K562 (cell line): ENCODE measurements at regions not wholly inside any gene's neighbourhood (a gene's known extent, or its start where the extent isn't known, plus 50 kb on each side); places are given as distances from the start of the nearest gene placed in this dataset.

ENCODE experiments used
- ATAC-seq: fragments of 200-7000 bp; cut with Tn5 transposase; 3 replicates; pipeline ENCODE4 v1.9.1; 2020; ENCODE audit warnings: moderate library complexity
- BruUV-seq: library from RNA; stranded (reverse); fragments of 400-500 nt; replicated peaks from 2 replicates; lab custom pipeline; 2021; lab: Mats Ljungman, UMichigan
- CTCF ChIA-PET: fragments of 300-600 bp; formaldehyde crosslinking; extraction: SDS; loops from one replicate; lab custom pipeline; 2021; ENCODE audit warnings: low intra/inter-chr PET ratio; lab: Yijun Ruan, JAX
- POLR2A ChIA-PET: fragments of 300-600, 350-650 bp; sonication (Branson Sonifier 250); formaldehyde crosslinking; extraction: SDS; loops from one replicate; lab custom pipeline; 2021; ENCODE audit warnings: antibody characterized with exemption, inconsistent platforms; lab: Yijun Ruan, JAX
- DNase-seq, 4 experiments: peaks; one replicate each; pipeline versions ENCODE4 v3.0.0 to v3.0.0-alpha.2; 2011 to 2018; ENCODE audit warnings: low spot score in 3 of 4, mixed read lengths in 3 of 4; ENCODE audit errors: extremely low read depth in 1 of 4
- FAIRE-seq: peaks from 2 replicates; lab custom pipeline; 2011; peaks lifted over from hg19 to GRCh38; lab: Jason Lieb, UNC
- H2AFZ ChIP-seq: 2 replicates; pipeline ENCODE4 v1.6.0; 2011; ENCODE audit warnings: low read depth, low read length, control low read depth, inconsistent platforms
- H3K27ac ChIP-seq: fragments of 200-600 bp; 3 replicates; pipeline ENCODE4 v1.8.0; 2011; ENCODE audit warnings: low read depth, mild to moderate bottlenecking, control low read depth, inconsistent platforms, low read length, moderate library complexity, mixed read lengths; ENCODE audit errors: extremely low read depth
- H3K27me3 ChIP-seq, 2 experiments: fragments of 300-600 bp in 1 of 2; 2 replicates in 1 of 2; 3 replicates in 1 of 2; pipeline versions ENCODE4 v1.6.0 to v1.8.0; 2011; ENCODE audit warnings: inconsistent platforms in 2 of 2, low read length in 2 of 2, mild to moderate bottlenecking in 1 of 2, mixed read lengths in 1 of 2, moderate library complexity in 1 of 2; ENCODE audit not compliant: control insufficient read depth in 2 of 2, insufficient read depth in 2 of 2
- H3K36me3 ChIP-seq: fragments of 300-600 bp; 3 replicates; pipeline ENCODE4 v1.8.0; 2011; ENCODE audit warnings: mild to moderate bottlenecking, low read length, inconsistent platforms; ENCODE audit not compliant: control insufficient read depth, insufficient read depth
- H3K4me1 ChIP-seq, 2 experiments: fragments of 200-600 bp in 1 of 2; replicated peaks in 1 of 2; 2 replicates in 1 of 2; 3 replicates in 1 of 2; pipeline versions ENCODE4 v1.5.1 to v1.8.0; 2011; ENCODE audit warnings: inconsistent platforms in 2 of 2, low read length in 2 of 2, mild to moderate bottlenecking in 1 of 2, mixed read lengths in 1 of 2, moderate library complexity in 1 of 2; ENCODE audit not compliant: control insufficient read depth in 2 of 2, insufficient read depth in 2 of 2
- H3K4me2 ChIP-seq: 2 replicates; pipeline ENCODE4 v1.6.1; 2011; ENCODE audit warnings: low read length, control low read depth, inconsistent platforms, mixed read lengths; ENCODE audit not compliant: insufficient read depth
- H3K4me3 ChIP-seq: fragments of 200-600 bp; sonication (generic), shearing (Covaris generic); 2 replicates; pipeline ENCODE4 v1.5.1; 2016; ENCODE audit warnings: control low read depth, inconsistent platforms
- H3K79me2 ChIP-seq: fragments of 200-600 bp; 3 replicates; pipeline ENCODE4 v1.8.0; 2011; ENCODE audit warnings: low read length, inconsistent platforms; ENCODE audit not compliant: control insufficient read depth, insufficient read depth
- H3K9ac ChIP-seq, 2 experiments: 2 replicates each; pipeline versions ENCODE4 v1.6.0 to v1.6.1; 2011; ENCODE audit warnings: low read depth in 2 of 2, low read length in 2 of 2, control low read depth in 1 of 2, inconsistent platforms in 1 of 2, mild to moderate bottlenecking in 1 of 2, mixed read lengths in 1 of 2; ENCODE audit not compliant: insufficient read depth in 1 of 2
- H3K9me1 ChIP-seq: one replicate; pipeline ENCODE4 v1.6.0; 2011; ENCODE audit warnings: inconsistent platforms, mild to moderate bottlenecking, low read length, moderate library complexity; ENCODE audit not compliant: control insufficient read depth, insufficient read depth
- H3K9me3 ChIP-seq: replicated peaks from 2 replicates; pipeline ENCODE4 v1.5.1; 2011; ENCODE audit warnings: low read depth, low read length, inconsistent platforms; ENCODE audit not compliant: control insufficient read depth, insufficient read depth
- H4K20me1 ChIP-seq: replicated peaks from 2 replicates; pipeline ENCODE4 v1.6.1; 2011; ENCODE audit warnings: low read length, inconsistent platforms, mixed read lengths; ENCODE audit not compliant: control insufficient read depth, insufficient read depth
- KDM4B ChIP-seq, 2 experiments: fragments of 450-650 bp in 1 of 2; sonication (generic) in 1 of 2; IDR thresholded peaks; 2 replicates each; pipeline ENCODE4 v1.6.1; 2016 to 2017; ENCODE audit warnings: borderline replicate concordance in 2 of 2, antibody characterized with exemption in 1 of 2, low read depth in 1 of 2, mild to moderate bottlenecking in 1 of 2
- ZNF583 ChIP-seq: fragments of 250-450 bp; sonication (Bioruptor Pico); IDR thresholded peaks from 2 replicates; pipeline ENCODE4 v1.4.0; 2020
- WGBS: fragments of 100-300 bp; shearing (Covaris generic); methylation state at CpG from one replicate; pipeline ENCODE4 v1.1.6; 2016; ENCODE audit warnings: low coverage, mixed read lengths; ENCODE audit not compliant: insufficient coverage; ENCODE audit errors: missing lambda C conversion rate; 5-methylcytosine and 5-hydroxymethylcytosine counted together
- in situ Hi-C: fragments of 300-500 bp; cut with MboI; formaldehyde crosslinking; loops from 4 replicates; pipeline ENCODE4 v1.15.0; 2018; ENCODE audit warnings: inconsistent platforms, mixed read lengths
- intact Hi-C: fragments of 100-400 bp; cut with micrococcal nuclease; formaldehyde crosslinking; loops from 2 replicates; pipeline ENCODE4 v1.14.2; 2022
- TF ChIP-seq, protein P1 (sequence below), 2 experiments: fragments of 450-650 bp in 1 of 2; IDR thresholded peaks; 2 replicates each; pipeline ENCODE4 v1.6.1; 2011 to 2017; ENCODE audit warnings: low read depth in 2 of 2, antibody characterized with exemption in 1 of 2, borderline replicate concordance in 1 of 2, low read length in 1 of 2, mild to moderate bottlenecking in 1 of 2, mixed read lengths in 1 of 2; ENCODE audit not compliant: control insufficient read depth in 1 of 2

DNA sequence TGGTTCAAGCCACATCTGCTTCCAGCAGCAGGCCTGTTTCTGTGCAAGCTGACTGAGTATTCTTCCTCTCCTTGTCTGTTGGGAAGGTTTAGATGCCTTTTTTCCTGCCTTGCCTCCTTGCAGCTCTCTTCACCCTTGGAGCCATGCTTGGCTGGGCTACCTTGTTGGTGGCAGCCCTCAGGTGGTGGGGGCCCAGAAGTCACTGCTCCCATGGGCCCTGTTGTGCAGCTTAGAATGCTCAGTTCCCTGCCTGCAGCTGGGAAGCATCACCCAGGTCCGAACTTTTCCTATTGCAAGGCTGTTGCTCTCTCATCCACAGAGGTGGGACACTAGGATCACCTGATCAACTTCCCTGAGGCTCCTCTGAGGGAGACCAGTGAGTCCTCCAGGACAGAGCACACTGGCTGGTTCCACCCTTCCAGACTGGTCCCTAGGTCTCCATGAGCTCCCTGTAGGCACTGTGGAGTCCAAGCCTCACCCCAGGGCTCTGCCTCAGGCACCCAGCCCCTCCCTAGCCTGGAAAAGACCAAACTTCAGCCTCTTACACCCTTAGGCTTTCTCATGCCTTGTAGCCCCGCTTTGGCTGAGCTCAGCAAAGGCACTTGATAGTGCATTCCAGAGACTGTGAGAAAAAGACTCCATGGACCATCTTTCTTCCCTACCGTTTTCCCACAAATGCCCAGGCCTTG lies 219.3 kb upstream of the SH3BP4 start:
- no TSS peak for BruUV-seq
- POLR2A ChIA-PET, result no interaction called here
- no peaks in the 10 kb centered on the region for H3K36me3 ChIP-seq
- H3K79me2 ChIP-seq, result no peaks in the 10 kb centered on the region
- 0% methylated on average over 3 of the region's 3 CpGs for WGBS
- intact Hi-C loops (no loop called here), in situ Hi-C loops (no loop called here)
- H3K27ac ChIP-seq, result no peak overlapping the region
- DNase-seq (no peak), FAIRE-seq (no peak), ATAC-seq (no peak)
- H3K4me3 ChIP-seq, result no peak overlapping the region
- H3K9ac ChIP-seq, result no peak overlapping the region
- CTCF ChIA-PET, result no interaction called here
- no peaks in the 10 kb centered on the region for H3K27me3 ChIP-seq
- H2AFZ ChIP-seq, result no peak overlapping the region
- no peaks in the 10 kb centered on the region for H4K20me1 ChIP-seq
- H3K4me1 ChIP-seq, result no peaks in the 10 kb centered on the region
- no peak overlapping the region for H3K4me2 ChIP-seq
- no peaks in the 10 kb centered on the region for H3K9me3 ChIP-seq
- H3K9me1 ChIP-seq, result no peaks in the 10 kb centered on the region
- TF ChIP-seq KDM4B (IDR thresholded peaks at IDR 0.05; ENCODE audit: borderline replicate concordance in 2 of 2, low read depth in 1 of 2) (no peak), ZNF583 (no peak)
- TF ChIP-seq, protein P1, sequence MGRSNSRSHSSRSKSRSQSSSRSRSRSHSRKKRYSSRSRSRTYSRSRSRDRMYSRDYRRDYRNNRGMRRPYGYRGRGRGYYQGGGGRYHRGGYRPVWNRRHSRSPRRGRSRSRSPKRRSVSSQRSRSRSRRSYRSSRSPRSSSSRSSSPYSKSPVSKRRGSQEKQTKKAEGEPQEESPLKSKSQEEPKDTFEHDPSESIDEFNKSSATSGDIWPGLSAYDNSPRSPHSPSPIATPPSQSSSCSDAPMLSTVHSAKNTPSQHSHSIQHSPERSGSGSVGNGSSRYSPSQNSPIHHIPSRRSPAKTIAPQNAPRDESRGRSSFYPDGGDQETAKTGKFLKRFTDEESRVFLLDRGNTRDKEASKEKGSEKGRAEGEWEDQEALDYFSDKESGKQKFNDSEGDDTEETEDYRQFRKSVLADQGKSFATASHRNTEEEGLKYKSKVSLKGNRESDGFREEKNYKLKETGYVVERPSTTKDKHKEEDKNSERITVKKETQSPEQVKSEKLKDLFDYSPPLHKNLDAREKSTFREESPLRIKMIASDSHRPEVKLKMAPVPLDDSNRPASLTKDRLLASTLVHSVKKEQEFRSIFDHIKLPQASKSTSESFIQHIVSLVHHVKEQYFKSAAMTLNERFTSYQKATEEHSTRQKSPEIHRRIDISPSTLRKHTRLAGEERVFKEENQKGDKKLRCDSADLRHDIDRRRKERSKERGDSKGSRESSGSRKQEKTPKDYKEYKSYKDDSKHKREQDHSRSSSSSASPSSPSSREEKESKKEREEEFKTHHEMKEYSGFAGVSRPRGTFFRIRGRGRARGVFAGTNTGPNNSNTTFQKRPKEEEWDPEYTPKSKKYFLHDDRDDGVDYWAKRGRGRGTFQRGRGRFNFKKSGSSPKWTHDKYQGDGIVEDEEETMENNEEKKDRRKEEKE (IDR thresholded peaks at IDR 0.05; ENCODE audit: borderline replicate concordance in 1 of 2, control insufficient read depth in 1 of 2, low read depth in 2 of 2, low read length in 1 of 2), result no peak
